ENCODE measurements at regions not wholly inside any gene's neighbourhood (a gene's known extent, or its start where the extent isn't known, plus 50 kb on each side); places are given as distances from the start of the nearest gene placed in this dataset.

- TF ChIP-seq JUND (IDR thresholded peaks at IDR 0.05) (no peak), SP1 (IDR thresholded peaks at IDR 0.05) (no peak), ATF3 (IDR thresholded peaks at IDR 0.05) (no peak), HNF4A (conservative IDR thresholded peaks at IDR 0.05) (no peak), CTCF (IDR thresholded peaks at IDR 0.05; ENCODE audit: low read depth, low read length, missing input control) (no peak), HNF4G (IDR thresholded peaks at IDR 0.05) (no peak)
- no peaks in the 10 kb centered on the region for H3K36me3 ChIP-seq (ENCODE audit: control insufficient read depth in 4 of 4, insufficient read depth in 3 of 4, low read depth in 1 of 4, low read length in 3 of 4)
- H3K9me3 ChIP-seq (ENCODE audit: control insufficient read depth in 4 of 4, low read length in 3 of 4), result no peaks in the 10 kb centered on the region
- H3K27me3 ChIP-seq (ENCODE audit: control insufficient read depth in 4 of 4, insufficient read depth in 4 of 4, low read length in 3 of 4), result no peaks in the 10 kb centered on the region
- H3K4me3 ChIP-seq (ENCODE audit: low read depth in 1 of 3, low read length in 3 of 3), result no peak overlapping the region
- DNase-seq (ENCODE audit: low spot score), result no peak
- H3K4me1 ChIP-seq (ENCODE audit: control insufficient read depth in 4 of 4, insufficient read depth in 4 of 4, low read length in 3 of 4), result no peaks in the 10 kb centered on the region
- no peak overlapping the region for H3K9ac ChIP-seq (ENCODE audit: low read depth in 1 of 2, low read length in 2 of 2)
- no peak overlapping the region for H3K27ac ChIP-seq (ENCODE audit: low read depth in 1 of 2, low read length in 2 of 2)
Observed at GRCh38 chr1:189103956-189104355, 1373.7 kb downstream of the BRINP3 start.

GRCh38 chr1:189117072-189117770, 1360.4 kb downstream of the BRINP3 start:
- Histone ChIP-seq H3K27ac (ENCODE audit: low read depth in 1 of 2, low read length in 2 of 2) (no peak overlapping the region), H3K4me3 (ENCODE audit: low read depth in 1 of 3, low read length in 3 of 3) (no peak overlapping the region), H3K9me3 (ENCODE audit: control insufficient read depth in 4 of 4, low read length in 3 of 4) (no peaks in the 10 kb centered on the region), H3K4me1 (ENCODE audit: control insufficient read depth in 4 of 4, insufficient read depth in 4 of 4, low read length in 3 of 4) (no peaks in the 10 kb centered on the region), H3K9ac (ENCODE audit: low read depth in 1 of 2, low read length in 2 of 2) (no peak overlapping the region), H3K27me3 (ENCODE audit: control insufficient read depth in 4 of 4, insufficient read depth in 4 of 4, low read length in 3 of 4) (no peaks in the 10 kb centered on the region), H3K36me3 (ENCODE audit: control insufficient read depth in 4 of 4, insufficient read depth in 3 of 4, low read depth in 1 of 4, low read length in 3 of 4) (no peaks in the 10 kb centered on the region)
- 67% methylated on average over 4 of the region's 4 CpGs for WGBS
- DNase-seq (ENCODE audit: low spot score), result no peak
- TF ChIP-seq HNF4G (IDR thresholded peaks at IDR 0.05) (no peak), EGR1 (IDR thresholded peaks at IDR 0.05; ENCODE audit: low read depth in 2 of 2) (no peak), GABPA (IDR thresholded peaks at IDR 0.05 in 1 of 2, conservative IDR thresholded peaks at IDR 0.05 in 1 of 2) (no peak), FOXA2 (IDR thresholded peaks at IDR 0.05) (no peak), MAX (IDR thresholded peaks at IDR 0.05) (no peak), NR2F2 (IDR thresholded peaks at IDR 0.05) (no peak), YY1 (IDR thresholded peaks at IDR 0.05) (no peak), HNF4A (conservative IDR thresholded peaks at IDR 0.05) (no peak), ZBTB33 (IDR thresholded peaks at IDR 0.05) (no peak), RXRA (IDR thresholded peaks at IDR 0.05) (no peak), ATF3 (IDR thresholded peaks at IDR 0.05) (no peak), RAD21 (IDR thresholded peaks at IDR 0.05) (no peak), CTCF (IDR thresholded peaks at IDR 0.05; ENCODE audit: low read depth, low read length, missing input control) (no peak), SP1 (IDR thresholded peaks at IDR 0.05) (no peak), TAF1 (conservative IDR thresholded peaks at IDR 0.05) (no peak), REST (IDR thresholded peaks at IDR 0.05) (no peak)

All from liver (tissue), 8 donors.